H1 (cell line): ENCODE measurements at regions not wholly inside any gene's neighbourhood (a gene's known extent, or its start where the extent isn't known, plus 50 kb on each side); places are given as distances from the start of the nearest gene placed in this dataset.
A peak's percentile ranks its signal among the peaks of the same experiment; 100 is the strongest.

Source experiments
- CTCF ChIA-PET: fragments of 300-600 bp; sonication (Branson Sonifier 250); formaldehyde crosslinking; loops from one replicate; lab custom pipeline; 2021; ENCODE audit not compliant: partially characterized antibody; lab: Charles Lee
- POLR2A ChIA-PET: fragments of 300-600 bp; sonication (Branson Sonifier 250); formaldehyde crosslinking; loops from one replicate; lab custom pipeline; 2021; ENCODE audit warnings: inconsistent platforms; ENCODE audit not compliant: partially characterized antibody; lab: Charles Lee
- DNase-seq, 2 experiments: peaks; one replicate each; pipeline versions ENCODE4 v3.0.0 to v3.0.0-alpha.2; 2010 to 2022; ENCODE audit warnings: low spot score in 2 of 2, low read depth in 1 of 2, mixed read lengths in 1 of 2
- FAIRE-seq: peaks from 2 replicates; lab custom pipeline; 2011; peaks lifted over from hg19 to GRCh38; lab: Jason Lieb, UNC
- H2AFZ ChIP-seq: 2 replicates; pipeline ENCODE4 v1.8.1; 2012; ENCODE audit warnings: low read length, inconsistent platforms
- H2AK5ac ChIP-seq: 2 replicates; pipeline ENCODE4 v1.6.1; 2013; ENCODE audit warnings: low read depth, low read length
- H2BK120ac ChIP-seq: replicated peaks from 2 replicates; pipeline ENCODE3; 2013; ENCODE audit warnings: low read depth, low read length, inconsistent platforms
- H2BK12ac ChIP-seq: 2 replicates; pipeline ENCODE4 v1.6.1; 2013; ENCODE audit warnings: low read depth, low read length
- H2BK15ac ChIP-seq: 2 replicates; pipeline ENCODE4 v1.6.1; 2013; ENCODE audit warnings: low read length
- H2BK20ac ChIP-seq: 2 replicates; pipeline ENCODE4 v1.6.1; 2013; ENCODE audit warnings: low read length
- H2BK5ac ChIP-seq: 2 replicates; pipeline ENCODE4 v1.6.1; 2013; ENCODE audit warnings: low read depth, low read length
- H3K14ac ChIP-seq: 2 replicates; pipeline ENCODE4 v1.6.1; 2013; ENCODE audit warnings: inconsistent platforms; ENCODE audit not compliant: insufficient read length
- H3K18ac ChIP-seq: 2 replicates; pipeline ENCODE4 v1.6.1; 2013; ENCODE audit warnings: low read length; ENCODE audit errors: extremely low read depth
- H3K23ac ChIP-seq: 2 replicates; pipeline ENCODE4 v1.6.1; 2013; ENCODE audit warnings: inconsistent platforms; ENCODE audit not compliant: insufficient read length
- H3K23me2 ChIP-seq: 2 replicates; pipeline ENCODE4 v1.6.1; 2013; ENCODE audit warnings: low read depth, low read length
- H3K27ac ChIP-seq: 2 replicates; pipeline ENCODE4 v1.6.1; 2011; ENCODE audit warnings: low read depth, low read length, inconsistent platforms
- H3K27me3 ChIP-seq, 4 experiments: replicated peaks in 1 of 4; 1 replicate in 1 of 4; 2 replicates in 3 of 4; pipeline versions ENCODE4 v1.6.1 to v1.8.1; 2011 to 2013; ENCODE audit warnings: low read length in 3 of 4, mild to moderate bottlenecking in 3 of 4, inconsistent platforms in 2 of 4, mixed read lengths in 2 of 4, moderate library complexity in 1 of 4; ENCODE audit not compliant: control insufficient read depth in 3 of 4, insufficient read depth in 3 of 4; ENCODE audit errors: extremely low read depth in 1 of 4
- H3K36me3 ChIP-seq, 4 experiments: 2 replicates each; pipeline versions ENCODE4 v1.6.1 to v1.8.1; 2011 to 2013; ENCODE audit warnings: mild to moderate bottlenecking in 4 of 4, low read length in 3 of 4, moderate library complexity in 2 of 4, control low read depth in 1 of 4, inconsistent platforms in 1 of 4; ENCODE audit not compliant: insufficient read depth in 4 of 4, control insufficient read depth in 2 of 4
- H3K4ac ChIP-seq: replicated peaks from 2 replicates; pipeline ENCODE3; 2013; ENCODE audit warnings: low read length, low read depth, mixed read lengths, inconsistent platforms; ENCODE audit not compliant: insufficient read length
- H3K4me1 ChIP-seq, 4 experiments: replicated peaks in 1 of 4; 1 replicate in 1 of 4; 2 replicates in 3 of 4; pipeline versions ENCODE4 v1.6.1 to v1.8.1; 2011 to 2013; ENCODE audit warnings: low read length in 3 of 4, inconsistent platforms in 2 of 4, mixed read lengths in 1 of 4; ENCODE audit not compliant: insufficient read depth in 4 of 4, control insufficient read depth in 3 of 4
- H3K4me2 ChIP-seq, 2 experiments: 2 replicates each; pipeline versions ENCODE4 v1.6.1 to v1.8.1; 2011 to 2013; ENCODE audit warnings: low read depth in 2 of 2, low read length in 2 of 2, control low read depth in 1 of 2, inconsistent platforms in 1 of 2, mild to moderate bottlenecking in 1 of 2; ENCODE audit not compliant: insufficient read depth in 1 of 2
- H3K4me3 ChIP-seq, 4 experiments: fragments of 200-600, 300-600 bp in 1 of 4; sonication (generic), shearing (Covaris generic), sonication (Bioruptor Twin) in 1 of 4; 2 replicates each; pipeline versions ENCODE4 v1.5.1 to v1.8.1; 2011 to 2016; ENCODE audit warnings: low read length in 4 of 4, low read depth in 3 of 4, control low read depth in 2 of 4, inconsistent platforms in 2 of 4, mild to moderate bottlenecking in 2 of 4, mixed read lengths in 1 of 4, moderate library complexity in 1 of 4; ENCODE audit not compliant: insufficient read depth in 2 of 4; ENCODE audit errors: extremely low read depth in 1 of 4
- H3K56ac ChIP-seq: replicated peaks from 2 replicates; pipeline ENCODE3; 2013; ENCODE audit warnings: low read depth, mild to moderate bottlenecking, mixed read lengths, low read length, inconsistent platforms; ENCODE audit not compliant: insufficient read length
- H3K79me1 ChIP-seq: 2 replicates; pipeline ENCODE4 v1.6.1; 2013; ENCODE audit warnings: low read depth, low read length, control low read depth
- H3K79me2 ChIP-seq, 2 experiments: 2 replicates each; pipeline versions ENCODE4 v1.6.1 to v1.8.1; 2012 to 2013; ENCODE audit warnings: low read length in 2 of 2, mild to moderate bottlenecking in 2 of 2, inconsistent platforms in 1 of 2; ENCODE audit not compliant: insufficient read depth in 2 of 2, control insufficient read depth in 1 of 2
- H3K9ac ChIP-seq, 4 experiments: replicated peaks in 1 of 4; 1 replicate in 1 of 4; 2 replicates in 3 of 4; pipeline versions ENCODE4 v1.6.1 to v1.8.1; 2011 to 2013; ENCODE audit warnings: low read depth in 3 of 4, low read length in 3 of 4, control low read depth in 2 of 4, mild to moderate bottlenecking in 2 of 4, moderate library complexity in 2 of 4, inconsistent platforms in 1 of 4; ENCODE audit errors: extremely low read depth in 1 of 4
- H3K9me3 ChIP-seq, 2 experiments: 2 replicates each; pipeline versions ENCODE4 v1.6.1 to v1.8.1; 2012 to 2013; ENCODE audit warnings: mild to moderate bottlenecking in 2 of 2, moderate library complexity in 2 of 2, control low read depth in 1 of 2, inconsistent platforms in 1 of 2, low read depth in 1 of 2, low read length in 1 of 2, mixed read lengths in 1 of 2; ENCODE audit not compliant: insufficient read depth in 2 of 2
- H4K20me1 ChIP-seq, 2 experiments: replicated peaks in 1 of 2; 2 replicates each; pipeline versions ENCODE3 to v1.8.1; 2011 to 2013; ENCODE audit warnings: inconsistent platforms in 2 of 2, low read length in 2 of 2, mild to moderate bottlenecking in 1 of 2; ENCODE audit not compliant: insufficient read depth in 2 of 2, control insufficient read depth in 1 of 2
- H4K5ac ChIP-seq: 2 replicates; pipeline ENCODE4 v1.6.1; 2013; ENCODE audit warnings: low read length, low read depth, mixed read lengths, inconsistent platforms; ENCODE audit not compliant: insufficient read length
- H4K8ac ChIP-seq: 2 replicates; pipeline ENCODE4 v1.8.0; 2013; ENCODE audit warnings: mild to moderate bottlenecking, moderate library complexity, low read length, inconsistent platforms; ENCODE audit not compliant: insufficient read depth; ENCODE audit errors: extremely low read depth
- H4K91ac ChIP-seq: replicated peaks from 2 replicates; pipeline ENCODE3; 2013; ENCODE audit warnings: low read length, mixed read lengths, inconsistent platforms; ENCODE audit not compliant: insufficient read length
- CBX8 ChIP-seq: fragments of 300-800, 300-1000 bp; sonication (generic); IDR thresholded peaks from 2 replicates; pipeline ENCODE4 v1.7.1; 2016; ENCODE audit warnings: low read depth, low read length, borderline replicate concordance
- EP300 ChIP-seq, 2 experiments: IDR thresholded peaks; 1 replicate in 1 of 2; 2 replicates in 1 of 2; pipeline ENCODE4 v1.6.1; 2011 to 2012; ENCODE audit warnings: low read depth in 2 of 2, low read length in 2 of 2, mild to moderate bottlenecking in 2 of 2, borderline replicate concordance in 1 of 2, inconsistent platforms in 1 of 2, moderate library complexity in 1 of 2
- GTF2F1 ChIP-seq: IDR thresholded peaks from 2 replicates; pipeline ENCODE4 v1.6.1; 2012; ENCODE audit warnings: low read depth, low read length, improper control_type of control experiment, borderline replicate concordance
- JUN ChIP-seq: IDR thresholded peaks from 2 replicates; pipeline ENCODE4 v1.6.1; 2011; ENCODE audit warnings: low read depth, mild to moderate bottlenecking, improper control_type of control experiment, low read length
- KDM1A ChIP-seq: fragments of 200-600, 300-600 bp; sonication (generic); IDR thresholded peaks from 2 replicates; pipeline ENCODE4 v1.7.1; 2016; ENCODE audit warnings: mild to moderate bottlenecking, low read length, borderline replicate concordance
- KDM4A ChIP-seq: IDR thresholded peaks from one replicate; pipeline ENCODE4 v1.7.1; 2012; ENCODE audit warnings: low read depth, mild to moderate bottlenecking, moderate library complexity, low read length, inconsistent platforms; ENCODE audit not compliant: severe bottlenecking
- KDM5A ChIP-seq: fragments of 200-600 bp; IDR thresholded peaks from 2 replicates; pipeline ENCODE4 v1.7.1; 2012; ENCODE audit warnings: mild to moderate bottlenecking, low read length, inconsistent platforms, mixed read lengths
- NANOG ChIP-seq: IDR thresholded peaks from 2 replicates; pipeline ENCODE4 v1.6.1; 2011; ENCODE audit warnings: low read length, low read depth, mild to moderate bottlenecking, inconsistent platforms; ENCODE audit not compliant: insufficient read depth, poor library complexity, severe bottlenecking
- POLR2A ChIP-seq, 2 experiments: IDR thresholded peaks; 1 replicate in 1 of 2; 2 replicates in 1 of 2; pipeline ENCODE4 v1.6.1; 2011; ENCODE audit warnings: low read depth in 2 of 2, low read length in 2 of 2, mild to moderate bottlenecking in 2 of 2; ENCODE audit errors: control extremely low read depth in 1 of 2
- RBBP5 ChIP-seq: IDR thresholded peaks from 2 replicates; pipeline ENCODE4 v1.7.1; 2012; ENCODE audit warnings: low read depth, mild to moderate bottlenecking, inconsistent platforms, low read length, moderate library complexity, borderline replicate concordance
- SP4 ChIP-seq: IDR thresholded peaks from 2 replicates; pipeline ENCODE4 v1.6.1; 2012; ENCODE audit warnings: low read length, inconsistent platforms
- SRF ChIP-seq: IDR thresholded peaks from 2 replicates; pipeline ENCODE4 v1.6.1; 2011; ENCODE audit warnings: mild to moderate bottlenecking, low read depth, low read length, moderate library complexity
- WGBS, 2 experiments: shearing (Covaris generic) in 1 of 2; methylation state at CpG; one replicate each; pipeline versions ENCODE4 v1.1.6 to v1.1.7; 2013 to 2015; ENCODE audit warnings: low lambda C conversion rate in 2 of 2, mixed read lengths in 2 of 2, inconsistent platforms in 1 of 2, low coverage in 1 of 2, missing lambda C conversion rate in 1 of 2; ENCODE audit not compliant: insufficient replicate concordance in 2 of 2, insufficient coverage in 1 of 2, insufficient read length in 1 of 2; ENCODE audit errors: extremely low coverage in 1 of 2, missing lambda C conversion rate in 1 of 2; 5-methylcytosine and 5-hydroxymethylcytosine counted together
- TF ChIP-seq, protein P1 (sequence below): IDR thresholded peaks from 2 replicates; pipeline ENCODE4 v1.6.1; 2012; ENCODE audit warnings: inconsistent platforms

GRCh38 chr11:130703489-130704190 is 212.6 kb downstream of the SNX19 start:
- Histone ChIP-seq H3K4me2 (no peak overlapping the region), H3K23me2 (no peaks in the 10 kb centered on the region), H2BK12ac (no peak overlapping the region), H4K91ac (no peak overlapping the region), H3K4me1 (no peaks in the 10 kb centered on the region), H2BK120ac (no peak overlapping the region), H3K14ac (no peak overlapping the region), H2AFZ (no peak overlapping the region), H2BK5ac (no peak overlapping the region), H3K27ac (no peak overlapping the region), H4K5ac (no peak overlapping the region), H3K4ac (no peak overlapping the region), H3K56ac (no peak overlapping the region), H3K79me1 (no peaks in the 10 kb centered on the region), H4K20me1 (no peaks in the 10 kb centered on the region), H3K36me3 (no peaks in the 10 kb centered on the region), H2BK15ac (0 out of 2 replicates have a peak overlapping the region, but pooled peaks have one; percentile 22), H3K27me3 (no peaks in the 10 kb centered on the region), H3K23ac (no peak overlapping the region), H3K18ac (no peak overlapping the region), H2AK5ac (no peak overlapping the region), H3K4me3 (no peak overlapping the region), H3K79me2 (no peaks in the 10 kb centered on the region), H3K9me3 (no peaks in the 10 kb centered on the region), H2BK20ac (no peak overlapping the region), H3K9ac (no peak overlapping the region), H4K8ac (no peak overlapping the region)
- FAIRE-seq (no peak), DNase-seq (no peak)
- 83% methylated on average over 8 of the region's 9 CpGs; no CpG with 5 or more reads in 1 of the 2 experiments for WGBS, 2 experiments
- POLR2A ChIA-PET = no interaction called here
- CTCF ChIA-PET = interaction anchor here (2.0 kb wide), 1 partner anchor 159 kb away, joined by 7 read pairs; no protein-coding TSS in a partner anchor
- TF ChIP-seq RBBP5 = no peak
- TF ChIP-seq KDM5A = no peak
- TF ChIP-seq KDM4A = no peak
- TF ChIP-seq EP300 (IDR thresholded peaks at IDR 0.05; ENCODE audit: borderline replicate concordance in 1 of 2, low read depth in 2 of 2, low read length in 2 of 2) = no peak
- TF ChIP-seq GTF2F1 = no peak
- TF ChIP-seq NANOG = no peak
- TF ChIP-seq SP4 = no peak
- TF ChIP-seq, protein P1, sequence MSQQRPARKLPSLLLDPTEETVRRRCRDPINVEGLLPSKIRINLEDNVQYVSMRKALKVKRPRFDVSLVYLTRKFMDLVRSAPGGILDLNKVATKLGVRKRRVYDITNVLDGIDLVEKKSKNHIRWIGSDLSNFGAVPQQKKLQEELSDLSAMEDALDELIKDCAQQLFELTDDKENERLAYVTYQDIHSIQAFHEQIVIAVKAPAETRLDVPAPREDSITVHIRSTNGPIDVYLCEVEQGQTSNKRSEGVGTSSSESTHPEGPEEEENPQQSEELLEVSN = no peak
- no peak for TF ChIP-seq JUN
- TF ChIP-seq KDM1A = no peak
- no peak for TF ChIP-seq POLR2A (IDR thresholded peaks at IDR 0.05; ENCODE audit: control extremely low read depth in 1 of 2, low read depth in 2 of 2, low read length in 2 of 2)
- TF ChIP-seq CBX8 = no peak
- no peak for TF ChIP-seq SRF
